Endothelial cell of umbilical vein (primary cell): ENCODE measurements at regions not wholly inside any gene's neighbourhood (a gene's known extent, or its start where the extent isn't known, plus 50 kb on each side); places are given as distances from the start of the nearest gene placed in this dataset.

Experiments used
- EZH2 ChIP-seq: IDR thresholded peaks from 2 replicates; pipeline ENCODE4 v1.6.1; 2012; ENCODE audit warnings: borderline replicate concordance, low read depth, mild to moderate bottlenecking, moderate library complexity, low read length, inconsistent platforms; ENCODE audit not compliant: severe bottlenecking
- JUN ChIP-seq: IDR thresholded peaks from 2 replicates; pipeline ENCODE4 v1.6.1; 2011; ENCODE audit warnings: borderline replicate concordance, low read depth; ENCODE audit not compliant: insufficient read length, insufficient read depth
- POLR2AphosphoS5 ChIP-seq: IDR thresholded peaks from 2 replicates; pipeline ENCODE4 v1.6.1; 2012; ENCODE audit warnings: low read depth, mild to moderate bottlenecking, control low read depth, low read length, moderate library complexity; ENCODE audit not compliant: insufficient read depth
- TF ChIP-seq, protein P1 (sequence below), 2 donors: IDR thresholded peaks; 1 replicate in 1 of 2; 2 replicates in 1 of 2; pipeline ENCODE4 v1.5.1; 2011; ENCODE audit warnings: low read length in 2 of 2, mild to moderate bottlenecking in 2 of 2, moderate library complexity in 2 of 2, control low read depth in 1 of 2, inconsistent platforms in 1 of 2, low read depth in 1 of 2; ENCODE audit not compliant: insufficient read depth in 1 of 2; ENCODE audit errors: extremely low read depth in 1 of 2

- TF ChIP-seq EZH2, result no peak
- TF ChIP-seq POLR2AphosphoS5, result no peak
- TF ChIP-seq JUN, result no peak
- TF ChIP-seq, protein P1, sequence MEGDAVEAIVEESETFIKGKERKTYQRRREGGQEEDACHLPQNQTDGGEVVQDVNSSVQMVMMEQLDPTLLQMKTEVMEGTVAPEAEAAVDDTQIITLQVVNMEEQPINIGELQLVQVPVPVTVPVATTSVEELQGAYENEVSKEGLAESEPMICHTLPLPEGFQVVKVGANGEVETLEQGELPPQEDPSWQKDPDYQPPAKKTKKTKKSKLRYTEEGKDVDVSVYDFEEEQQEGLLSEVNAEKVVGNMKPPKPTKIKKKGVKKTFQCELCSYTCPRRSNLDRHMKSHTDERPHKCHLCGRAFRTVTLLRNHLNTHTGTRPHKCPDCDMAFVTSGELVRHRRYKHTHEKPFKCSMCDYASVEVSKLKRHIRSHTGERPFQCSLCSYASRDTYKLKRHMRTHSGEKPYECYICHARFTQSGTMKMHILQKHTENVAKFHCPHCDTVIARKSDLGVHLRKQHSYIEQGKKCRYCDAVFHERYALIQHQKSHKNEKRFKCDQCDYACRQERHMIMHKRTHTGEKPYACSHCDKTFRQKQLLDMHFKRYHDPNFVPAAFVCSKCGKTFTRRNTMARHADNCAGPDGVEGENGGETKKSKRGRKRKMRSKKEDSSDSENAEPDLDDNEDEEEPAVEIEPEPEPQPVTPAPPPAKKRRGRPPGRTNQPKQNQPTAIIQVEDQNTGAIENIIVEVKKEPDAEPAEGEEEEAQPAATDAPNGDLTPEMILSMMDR (IDR thresholded peaks at IDR 0.05; ENCODE audit: extremely low read depth in 1 of 2, insufficient read depth in 1 of 2, low read depth in 1 of 2, low read length in 2 of 2), result no peak
Observed at GRCh38 chr17:21528031-21528695, 152.0 kb downstream of the KCNJ12 start.
